NCI-H524 (cell line): ENCODE measurements at regions not wholly inside any gene's neighbourhood (a gene's known extent, or its start where the extent isn't known, plus 50 kb on each side); places are given as distances from the start of the nearest gene placed in this dataset.

Source experiments
- DNase-seq, 2 experiments: peaks; one replicate each; lab custom pipeline; 2025; lab: John Stamatoyannopoulos, UW

DNA sequence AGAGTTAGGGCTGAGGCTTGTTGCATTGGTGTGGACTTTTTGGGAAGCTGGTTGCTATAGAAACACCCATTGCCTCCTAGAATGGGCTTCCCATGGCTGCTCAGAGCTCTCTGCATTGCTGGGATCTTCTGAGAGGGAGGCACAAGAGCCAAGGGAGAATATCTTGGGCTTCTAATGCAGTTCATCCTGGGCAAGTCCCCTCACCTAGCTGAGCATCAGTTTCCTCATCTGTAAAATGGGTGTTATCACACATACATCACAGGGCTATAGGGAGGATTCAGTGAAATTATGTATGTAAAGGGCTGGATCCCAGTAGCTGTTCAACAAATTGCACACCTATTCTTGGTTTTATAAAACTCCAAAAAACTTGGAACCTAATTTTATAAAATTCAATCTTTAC is 106.1 kb upstream of the ALDH1B1 start:
- DNase-seq: no peak

GRCh38 chr9:38285236-38285635 is 107.3 kb upstream of the ALDH1B1 start:
- no peak for DNase-seq

GRCh38 chr9:38284588-38285051 is 107.9 kb upstream of the ALDH1B1 start:
- DNase-seq: peak; percentile 91 to 97

DNA sequence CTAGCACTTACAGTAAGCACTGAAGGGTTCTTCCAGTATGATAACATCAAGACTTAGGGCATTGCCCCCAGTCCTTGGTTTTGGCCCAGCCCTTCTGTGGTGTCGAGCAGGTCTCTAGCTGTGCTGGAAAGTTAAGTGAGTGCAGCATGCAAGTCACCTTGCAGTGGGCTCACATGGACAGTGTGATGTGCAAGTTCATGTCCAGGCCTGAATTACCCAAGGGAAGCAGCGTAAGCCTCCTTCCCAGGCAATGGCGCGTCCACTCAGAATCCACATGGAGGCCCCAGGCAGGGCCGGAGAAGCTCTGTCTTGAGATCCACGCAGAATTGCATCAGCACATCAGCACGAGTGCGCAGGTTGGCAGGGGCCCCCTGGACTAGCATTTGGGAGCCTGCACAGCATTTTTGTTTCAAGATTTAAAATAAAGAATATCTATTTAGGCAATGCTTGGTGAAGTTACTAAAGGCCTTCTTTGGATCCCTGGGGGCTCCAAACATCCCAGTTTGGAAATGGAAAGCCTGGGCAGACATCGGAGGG is 108.4 kb upstream of the ALDH1B1 start:
- peak in 1 of 2 experiments; percentile 10 for DNase-seq

DNA sequence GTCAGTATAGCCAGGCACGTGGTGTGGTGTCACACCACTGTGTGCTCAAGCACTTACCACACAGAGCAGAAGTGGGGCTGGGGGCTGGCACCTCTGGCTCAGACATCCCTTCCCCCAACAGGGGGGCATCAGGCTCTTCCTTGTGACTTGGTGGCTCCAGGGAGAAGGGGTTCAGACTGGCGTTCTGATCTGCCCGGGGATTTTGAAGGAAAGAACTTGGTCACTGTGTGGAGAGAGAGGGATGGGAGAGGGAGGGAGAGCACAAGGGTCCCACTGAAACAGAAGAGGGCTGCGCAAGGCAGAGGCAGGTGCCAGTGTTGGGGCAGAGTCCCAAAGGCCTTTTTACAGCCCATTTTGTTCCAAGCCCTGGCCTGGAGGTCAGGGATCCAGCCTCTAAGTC is 109.7 kb upstream of the ALDH1B1 start:
- DNase-seq: no peak

GRCh38 chr9:38281917-38282316 is 110.6 kb upstream of the ALDH1B1 start:
- DNase-seq: no peak

GRCh38 chr9:38281196-38281595 is 111.3 kb upstream of the ALDH1B1 start:
- DNase-seq: no peak

DNA sequence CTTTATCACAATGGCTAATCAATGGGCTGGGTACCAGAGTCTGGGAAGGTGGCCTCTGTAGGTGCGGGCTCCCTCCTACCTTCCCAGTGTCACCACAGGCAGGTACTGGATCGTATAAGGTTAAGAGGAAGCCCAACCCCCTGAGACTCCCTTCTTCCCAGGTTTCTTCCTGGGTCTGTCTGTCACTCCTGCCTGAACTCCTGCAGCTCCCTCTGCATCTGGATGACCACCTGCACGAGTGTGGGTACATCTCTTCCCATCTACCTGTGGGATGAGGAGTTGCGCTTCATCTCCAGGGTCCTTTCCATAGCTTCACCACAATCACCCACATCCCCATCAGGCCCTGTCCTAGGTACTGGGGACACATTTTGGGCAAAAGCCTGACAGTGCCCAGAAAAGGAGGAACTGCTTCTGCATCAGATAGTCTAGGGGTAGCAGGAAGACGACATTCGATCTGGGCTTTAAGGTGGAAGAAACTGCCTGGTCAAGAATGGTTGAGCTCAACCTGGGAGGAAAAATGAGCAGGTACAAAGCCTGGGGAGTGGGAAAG is 112.2 kb upstream of the ALDH1B1 start:
- DNase-seq: no peak

DNA sequence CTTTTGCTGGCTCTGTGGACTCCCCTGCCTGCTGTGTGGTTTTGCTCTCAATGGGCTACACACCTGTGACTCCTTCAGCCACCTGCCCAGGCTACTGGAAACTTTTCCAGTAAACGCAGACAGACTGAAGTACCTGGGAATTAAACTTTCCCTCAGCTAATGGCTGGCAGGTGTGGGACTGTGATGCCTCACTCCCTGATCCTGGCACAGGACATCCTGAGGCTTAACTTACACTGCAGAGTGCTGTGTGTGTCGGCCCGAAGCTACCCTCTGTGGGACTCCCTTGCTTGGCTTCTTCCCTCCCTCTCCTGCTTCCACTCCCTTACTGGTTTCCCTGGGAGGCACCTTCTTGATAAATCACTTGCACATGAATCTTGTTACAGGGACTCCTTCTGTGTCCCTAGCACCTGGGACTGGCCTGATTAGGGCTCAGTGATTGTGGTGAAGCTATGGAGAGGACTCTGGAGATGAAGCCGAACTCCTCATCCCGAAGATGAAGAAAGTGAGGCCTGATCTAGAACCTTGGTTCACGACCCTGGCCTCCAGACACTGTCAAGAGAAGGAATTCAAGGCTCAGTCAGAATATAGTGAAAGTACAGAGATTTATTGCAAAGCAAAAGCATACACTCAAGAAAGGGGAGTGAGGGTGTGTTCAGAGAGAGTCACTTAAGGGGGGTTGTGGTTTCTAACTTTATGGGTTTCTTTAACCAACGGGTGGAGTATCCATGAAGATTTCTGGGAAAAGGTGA is 113.4 kb upstream of the ALDH1B1 start:
- DNase-seq: no peak

DNA sequence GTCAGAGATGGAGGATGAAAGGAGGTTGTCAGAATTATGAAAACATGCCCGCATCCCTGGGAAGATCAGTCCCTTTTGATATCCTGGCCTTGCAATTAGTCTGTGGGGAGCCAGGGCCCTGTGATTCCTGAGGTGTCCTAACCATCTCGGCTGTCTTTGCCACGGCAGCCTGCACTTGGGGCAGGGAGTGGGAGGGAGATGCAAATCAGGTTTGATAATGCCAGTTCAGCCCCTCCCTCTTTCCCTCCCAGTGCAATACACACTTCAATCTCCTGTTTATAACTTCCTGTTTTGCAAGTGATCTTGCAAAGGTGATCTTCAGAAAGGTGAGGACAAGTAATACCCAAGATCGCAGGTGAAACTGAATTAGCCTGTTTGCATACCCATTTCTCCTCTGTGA is 114.0 kb upstream of the ALDH1B1 start:
- no peak for DNase-seq

GRCh38 chr9:38277601-38278200 is 114.8 kb upstream of the ALDH1B1 start:
- no peak for DNase-seq

DNA sequence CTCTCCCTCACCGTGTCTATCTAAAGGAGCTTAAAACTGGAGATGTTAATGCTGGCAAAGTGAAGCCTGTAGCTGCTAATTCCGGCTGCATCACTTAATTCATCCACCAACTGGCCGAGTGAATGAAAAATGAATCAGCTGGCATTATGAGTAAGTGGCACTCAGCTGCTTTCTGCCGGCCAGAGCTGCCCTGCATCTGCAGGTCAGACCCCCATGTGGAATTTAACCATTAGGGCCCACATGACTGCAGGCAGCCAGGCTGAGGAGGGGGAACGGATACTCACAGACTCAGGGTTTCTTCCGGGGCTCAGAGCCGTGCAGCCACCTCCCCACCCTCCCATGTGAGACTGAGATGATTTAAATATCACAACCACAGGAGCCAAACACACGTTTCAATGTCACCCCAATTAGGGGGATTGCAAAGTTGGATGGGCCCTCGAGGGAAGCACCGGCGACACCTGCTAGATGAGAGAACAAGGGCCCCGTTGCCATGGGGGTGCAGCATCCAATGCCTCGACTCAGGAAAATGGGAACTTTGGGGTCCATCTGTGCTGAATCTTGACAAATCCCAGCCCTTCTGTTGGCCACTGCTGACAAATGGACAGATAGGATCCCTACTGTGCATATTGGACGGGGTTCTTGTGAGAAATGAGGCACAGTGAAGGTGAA is 115.6 kb upstream of the ALDH1B1 start:
- DNase-seq: peak in 1 of 2 experiments; percentile 42

GRCh38 chr9:38274800-38275199 is 117.7 kb upstream of the ALDH1B1 start:
- DNase-seq: no peak

GRCh38 chr9:38272710-38273109 is 119.8 kb upstream of the ALDH1B1 start:
- DNase-seq: no peak

GRCh38 chr9:38271666-38272241 is 120.7 kb upstream of the ALDH1B1 start:
- DNase-seq: no peak

DNA sequence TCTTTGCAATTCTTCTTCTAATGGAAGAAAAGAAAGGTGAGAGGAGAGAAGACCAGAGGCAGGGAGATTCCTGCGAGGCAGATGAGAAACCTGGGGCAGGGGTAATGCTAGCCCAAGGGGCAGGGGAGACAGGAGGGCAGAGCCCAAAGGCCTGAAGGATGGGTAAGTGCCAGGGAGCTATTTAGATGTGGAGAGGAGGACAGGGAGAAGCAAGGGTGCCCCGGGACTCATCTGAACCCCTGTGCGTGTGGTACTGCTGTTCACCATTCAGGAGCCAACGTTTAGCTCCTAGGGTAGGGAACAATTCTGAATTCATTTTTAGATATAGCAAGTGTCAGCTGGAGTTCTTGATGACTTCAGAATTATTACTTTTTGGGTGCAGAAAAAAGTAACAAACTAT is 122.7 kb upstream of the ALDH1B1 start:
- no peak for DNase-seq

- DNase-seq: peak; percentile 45 to 56
Measured at GRCh38 chr9:38263532-38263931, 129.0 kb upstream of the ALDH1B1 start.

DNA sequence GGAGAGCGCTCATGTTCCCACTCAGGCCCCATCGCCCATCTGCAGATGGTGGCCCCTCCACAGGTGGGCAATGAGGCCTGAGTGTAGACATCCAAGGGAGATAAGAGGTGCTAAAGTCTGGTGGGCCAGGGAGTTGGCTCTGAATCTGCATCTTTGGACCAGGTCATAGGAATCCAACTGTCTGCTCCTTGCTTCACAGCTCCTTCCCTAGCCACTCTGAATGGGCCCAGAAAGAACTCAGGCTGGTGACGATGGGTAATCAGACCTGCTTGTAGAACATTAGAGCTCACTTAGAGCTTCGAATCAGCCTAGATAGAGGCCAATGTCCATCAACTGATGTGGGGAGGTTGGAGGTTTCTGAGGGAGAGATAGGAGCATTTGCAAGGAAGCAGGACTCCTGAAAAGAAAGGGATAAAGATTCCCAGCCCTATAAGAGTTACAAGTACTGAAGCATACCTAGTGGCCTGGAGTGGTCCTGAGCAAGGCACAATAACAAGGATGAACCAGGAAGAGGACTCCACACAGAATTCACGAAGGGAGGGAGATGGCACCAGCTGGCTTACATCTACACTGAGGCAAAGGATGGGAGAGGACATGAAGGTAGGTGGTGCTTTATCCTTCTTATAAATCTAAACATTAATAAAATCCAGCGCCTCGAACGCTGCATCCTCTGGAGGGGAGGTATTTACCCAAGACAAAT is 132.8 kb upstream of the ALDH1B1 start:
- DNase-seq: no peak

- no peak for DNase-seq
Measured at GRCh38 chr9:38259056-38259455, 133.4 kb upstream of the ALDH1B1 start.

- no peak for DNase-seq
Measured at GRCh38 chr9:38257626-38258215, 134.8 kb upstream of the ALDH1B1 start.

- DNase-seq: no peak
Measured at GRCh38 chr9:38256461-38256860, 136.0 kb upstream of the ALDH1B1 start.
